B cell (primary cell): ENCODE measurements at regions not wholly inside any gene's neighbourhood (a gene's known extent, or its start where the extent isn't known, plus 50 kb on each side); places are given as distances from the start of the nearest gene placed in this dataset.

Experiments used
- ATAC-seq: fragments of 200-7000 bp; cut with Tn5 transposase; one replicate; pipeline ENCODE4 v1.10.0; 2021; ENCODE audit warnings: low read depth, mild to moderate bottlenecking, moderate number of reproducible peaks, moderate library complexity
- CTCF ChIA-PET: fragments of 350-600 bp; sonication (Branson Sonifier 250); formaldehyde crosslinking; loops from one replicate; lab custom pipeline; 2021; ENCODE audit warnings: antibody characterized with exemption, inconsistent platforms; lab: Charles Lee
- POLR2A ChIA-PET: fragments of 350-600 bp; sonication (Branson Sonifier 250); formaldehyde crosslinking; loops from one replicate; lab custom pipeline; 2021; ENCODE audit warnings: antibody characterized with exemption; lab: Charles Lee
- DNase-seq: peaks from one replicate; pipeline ENCODE4 v3.0.0; 2013
- H2AFZ ChIP-seq: 2 replicates; pipeline ENCODE4 v1.6.1; 2012; ENCODE audit warnings: mild to moderate bottlenecking, low read depth, low read length; ENCODE audit not compliant: insufficient read depth, poor library complexity, severe bottlenecking
- H3K27ac ChIP-seq, 2 donors: 1 replicate in 1 of 2; 2 replicates in 1 of 2; pipeline ENCODE4 v1.5.1; 2012 to 2013; ENCODE audit warnings: low read length in 2 of 2, mild to moderate bottlenecking in 2 of 2, moderate library complexity in 1 of 2
- H3K27me3 ChIP-seq, 4 experiments: fragments of 200-600 bp in 1 of 4; sonication (generic) in 1 of 4; replicated peaks in 1 of 4; 1 replicate in 2 of 4; 2 replicates in 2 of 4; pipeline versions ENCODE4 v1.6.1 to v1.7.0; 2013 to 2016; ENCODE audit warnings: low read length in 3 of 4, mild to moderate bottlenecking in 2 of 4, mixed read lengths in 1 of 4, moderate library complexity in 1 of 4; ENCODE audit not compliant: insufficient read depth in 4 of 4, control insufficient read depth in 3 of 4; ENCODE audit errors: control extremely low read depth in 1 of 4
- H3K36me3 ChIP-seq, 2 experiments: replicated peaks in 1 of 2; 1 replicate in 1 of 2; 2 replicates in 1 of 2; pipeline versions ENCODE4 v1.6.1 to v1.7.1; 2013; ENCODE audit warnings: low read length in 1 of 2; ENCODE audit not compliant: insufficient read depth in 2 of 2, control insufficient read depth in 1 of 2; ENCODE audit errors: control extremely low read depth in 1 of 2, extremely low read depth in 1 of 2
- H3K4me1 ChIP-seq, 2 donors: fragments of 200-600 bp in 1 of 2; sonication (generic) in 1 of 2; 1 replicate in 1 of 2; 2 replicates in 1 of 2; pipeline versions ENCODE4 v1.5.1 to v1.6.1; 2013 to 2017; ENCODE audit warnings: low read length in 2 of 2; ENCODE audit not compliant: control insufficient read depth in 2 of 2, insufficient read depth in 2 of 2
- H3K4me2 ChIP-seq: replicated peaks from 2 replicates; pipeline ENCODE3; 2012; ENCODE audit warnings: mild to moderate bottlenecking, low read depth, low read length; ENCODE audit not compliant: poor library complexity, severe bottlenecking
- H3K4me3 ChIP-seq, 5 experiments: fragments of 200-600 bp in 1 of 5; sonication (generic) in 1 of 5; 1 replicate in 3 of 5; 2 replicates in 2 of 5; pipeline versions ENCODE4 v1.5.1 to v1.7.0; 2011 to 2016; ENCODE audit warnings: low read length in 4 of 5, mild to moderate bottlenecking in 4 of 5, low read depth in 2 of 5, control low read depth in 1 of 5, moderate library complexity in 1 of 5; ENCODE audit not compliant: insufficient read depth in 1 of 5; ENCODE audit errors: control extremely low read depth in 1 of 5, extremely low read depth in 1 of 5
- H3K79me2 ChIP-seq: fragments of 200-600 bp; sonication (generic); one replicate; pipeline ENCODE4 v1.6.0; 2016; ENCODE audit warnings: low read length; ENCODE audit not compliant: control insufficient read depth, insufficient read depth
- H3K9ac ChIP-seq: fragments of 200-600 bp; sonication (generic); 2 replicates; pipeline ENCODE4 v1.6.1; 2017; ENCODE audit warnings: mild to moderate bottlenecking, low read length, moderate library complexity
- H3K9me3 ChIP-seq, 3 donors: one replicate each; pipeline versions ENCODE4 v1.6.1 to v1.7.1; 2013; ENCODE audit warnings: low read length in 2 of 3; ENCODE audit not compliant: control insufficient read depth in 2 of 3, insufficient read depth in 1 of 3; ENCODE audit errors: control extremely low read depth in 1 of 3
- H4K20me1 ChIP-seq: 2 replicates; pipeline ENCODE4 v1.6.0; 2012; ENCODE audit warnings: mild to moderate bottlenecking, low read length; ENCODE audit not compliant: insufficient read depth, control insufficient read depth, poor library complexity, severe bottlenecking
- H3K27ac Mint-ChIP-seq: one replicate; pipeline ENCODE4 v1.8.0; 2021; ENCODE audit warnings: mixed read lengths
- H3K27me3 Mint-ChIP-seq: one replicate; pipeline ENCODE4 v1.8.0; 2021; ENCODE audit warnings: mixed read lengths
- H3K4me1 Mint-ChIP-seq: one replicate; pipeline ENCODE4 v1.8.0; 2021; ENCODE audit warnings: mixed read lengths
- H3K4me3 Mint-ChIP-seq: one replicate; pipeline ENCODE4 v1.8.0; 2021; ENCODE audit warnings: mixed read lengths
- H3K9me3 Mint-ChIP-seq: one replicate; pipeline ENCODE4 v1.8.0; 2022; ENCODE audit warnings: mixed read lengths; ENCODE audit not compliant: insufficient read depth
- CTCF ChIP-seq: fragments of 200-600 bp; IDR thresholded peaks from one replicate; pipeline ENCODE4 v1.8.0; 2022; ENCODE audit warnings: antibody characterized with exemption, mild to moderate bottlenecking
- EZH2 ChIP-seq: IDR thresholded peaks from 2 replicates; pipeline ENCODE4 v1.6.1; 2012; ENCODE audit warnings: borderline replicate concordance, low read depth, mild to moderate bottlenecking, moderate library complexity, low read length; ENCODE audit not compliant: insufficient read depth, poor library complexity, severe bottlenecking
- WGBS: methylation state at CpG from one replicate; pipeline ENCODE4 v1.1.5; 2013; ENCODE audit warnings: missing lambda C conversion rate; ENCODE audit not compliant: insufficient coverage; 5-methylcytosine and 5-hydroxymethylcytosine counted together
- intact Hi-C: fragments of 100-400 bp; cut with micrococcal nuclease; formaldehyde crosslinking; loops from one replicate; pipeline ENCODE4 v1.10.0; 2022

- H3K27ac Mint-ChIP-seq, result no peak overlapping the region
- H3K27me3 ChIP-seq, result no peaks in the 10 kb centered on the region
- no peak overlapping the region for H3K4me3 Mint-ChIP-seq
- no peak overlapping the region for H3K4me3 ChIP-seq
- no peaks in the 10 kb centered on the region for H3K4me1 ChIP-seq
- no peaks in the 10 kb centered on the region for H3K36me3 ChIP-seq
- DNase-seq (no peak), ATAC-seq (no peak)
- no peaks in the 10 kb centered on the region for H3K9me3 Mint-ChIP-seq
- no peak for TF ChIP-seq EZH2
- intact Hi-C loops, result no loop called here
- H3K27ac ChIP-seq, result no peak overlapping the region
- no peaks in the 10 kb centered on the region for H3K9me3 ChIP-seq
- CTCF ChIA-PET, result no interaction called here
- POLR2A ChIA-PET, result no interaction called here
- H3K27me3 Mint-ChIP-seq, result no peaks in the 10 kb centered on the region
- no CpG with 5 or more reads among the region's 4 CpGs for WGBS
- no peak overlapping the region for H3K4me2 ChIP-seq
- H3K4me1 Mint-ChIP-seq, result no peaks in the 10 kb centered on the region
- no peak overlapping the region for H2AFZ ChIP-seq
- H4K20me1 ChIP-seq, result no peaks in the 10 kb centered on the region
- H3K79me2 ChIP-seq, result no peaks in the 10 kb centered on the region
- H3K9ac ChIP-seq, result no peak overlapping the region
Observed at GRCh38 chr6:19699932-19700331, 137.2 kb upstream of the ID4 start.

GRCh38 chr6:19705606-19706005, 131.6 kb upstream of the ID4 start:
- peaks cover 1% of the 10 kb centered on the region for H3K9me3 Mint-ChIP-seq
- TF ChIP-seq EZH2, result no peak
- TF ChIP-seq CTCF, result no peak
- H4K20me1 ChIP-seq, result no peaks in the 10 kb centered on the region
- H3K4me1 ChIP-seq, result no peaks in the 10 kb centered on the region
- peaks cover 0 to 2% (median 0%) of the 10 kb centered on the region in 3 donors for H3K9me3 ChIP-seq
- H3K4me3 ChIP-seq, result no peak overlapping the region
- WGBS, result 100% methylated on average over 2 of the region's 5 CpGs
- no peaks in the 10 kb centered on the region for H3K27me3 ChIP-seq
- no peaks in the 10 kb centered on the region for H3K4me1 Mint-ChIP-seq
- no peak for DNase-seq
- no peaks in the 10 kb centered on the region for H3K27me3 Mint-ChIP-seq
- H2AFZ ChIP-seq, result no peak overlapping the region
- no peak overlapping the region for H3K27ac ChIP-seq
- ATAC-seq, result no peak
- H3K9ac ChIP-seq, result no peak overlapping the region
- intact Hi-C loops, result no loop called here
- POLR2A ChIA-PET, result no interaction called here
- H3K79me2 ChIP-seq, result no peaks in the 10 kb centered on the region
- H3K4me3 Mint-ChIP-seq, result no peak overlapping the region
- no peaks in the 10 kb centered on the region for H3K36me3 ChIP-seq
- CTCF ChIA-PET, result no interaction called here
- no peak overlapping the region for H3K4me2 ChIP-seq
- H3K27ac Mint-ChIP-seq, result no peak overlapping the region
